MM.1S (cell line): ENCODE measurements at regions not wholly inside any gene's neighbourhood (a gene's known extent, or its start where the extent isn't known, plus 50 kb on each side); places are given as distances from the start of the nearest gene placed in this dataset.

Experiments used
- DNase-seq: peaks from one replicate; pipeline ENCODE4 v3.0.0-alpha.2; 2015
- H2AFZ ChIP-seq: fragments of 300-600 bp; sonication (generic); 2 replicates; pipeline ENCODE4 v1.6.0; 2016; ENCODE audit warnings: antibody characterized with exemption, low read length
- H3F3A ChIP-seq: fragments of 300-600 bp; sonication (generic); 2 replicates; pipeline ENCODE4 v1.6.1; 2016; ENCODE audit warnings: mild to moderate bottlenecking, antibody characterized with exemption, low read length, moderate library complexity, mixed read lengths; ENCODE audit not compliant: insufficient read depth
- H3K27ac ChIP-seq: fragments of 300-600 bp; sonication (generic); 2 replicates; pipeline ENCODE4 v1.5.1; 2016; ENCODE audit warnings: mild to moderate bottlenecking, low read length
- H3K27me3 ChIP-seq: fragments of 300-600 bp; sonication (generic); replicated peaks from 2 replicates; pipeline ENCODE4 v1.6.0; 2016; ENCODE audit warnings: low read length; ENCODE audit not compliant: insufficient read depth
- H3K36me3 ChIP-seq: fragments of 300-600 bp; sonication (generic); replicated peaks from 2 replicates; pipeline ENCODE4 v1.6.1; 2016; ENCODE audit warnings: mild to moderate bottlenecking, low read length, mixed read lengths; ENCODE audit not compliant: insufficient read depth
- H3K4me1 ChIP-seq: fragments of 300-600 bp; sonication (generic); 2 replicates; pipeline ENCODE4 v1.6.1; 2016; ENCODE audit warnings: low read length, mixed read lengths
- H3K4me2 ChIP-seq: fragments of 300-600 bp; sonication (generic); 2 replicates; pipeline ENCODE4 v1.6.0; 2016; ENCODE audit warnings: low read depth, low read length
- H3K4me3 ChIP-seq: fragments of 300-600 bp; sonication (generic); 2 replicates; pipeline ENCODE4 v1.5.1; 2016; ENCODE audit warnings: low read length, mixed read lengths
- H3K79me2 ChIP-seq: fragments of 300-600 bp; sonication (generic); 2 replicates; pipeline ENCODE4 v1.6.1; 2016; ENCODE audit warnings: mixed run types, low read length, mixed read lengths
- H3K9ac ChIP-seq: fragments of 300-600 bp; sonication (generic); 2 replicates; pipeline ENCODE4 v1.6.1; 2016; ENCODE audit warnings: low read length, mixed read lengths
- H3K9me2 ChIP-seq: fragments of 300-600 bp; sonication (generic); replicated peaks from 2 replicates; pipeline ENCODE4 v1.6.1; 2016; ENCODE audit warnings: mild to moderate bottlenecking, low read length, mixed read lengths; ENCODE audit not compliant: insufficient read depth
- H3K9me3 ChIP-seq: fragments of 300-600 bp; sonication (generic); replicated peaks from 2 replicates; pipeline ENCODE4 v1.6.1; 2016; ENCODE audit warnings: mild to moderate bottlenecking, low read length, mixed read lengths; ENCODE audit not compliant: insufficient read depth
- H4K20me1 ChIP-seq: fragments of 300-600 bp; sonication (generic); 2 replicates; pipeline ENCODE4 v1.6.1; 2016; ENCODE audit warnings: mild to moderate bottlenecking, low read length, moderate library complexity, mixed read lengths; ENCODE audit not compliant: insufficient read depth
- CTCF ChIP-seq: fragments of 300-600 bp; sonication (generic); IDR thresholded peaks from 2 replicates; pipeline ENCODE4 v1.5.1; 2016; ENCODE audit warnings: antibody characterized with exemption, low read length, mixed read lengths
- EZH2 ChIP-seq: fragments of 300-600 bp; sonication (generic); optimal IDR thresholded peaks from 2 replicates; pipeline ENCODE3; 2017; ENCODE audit warnings: low read depth, mild to moderate bottlenecking, antibody characterized with exemption, low read length, mixed read lengths
- EZH2phosphoT487 ChIP-seq: fragments of 300-600 bp; sonication (generic); IDR thresholded peaks from 2 replicates; pipeline ENCODE4 v1.6.1; 2018; ENCODE audit warnings: antibody characterized with exemption, low read length

GRCh38 chr7:153027210-153027609, 267.7 kb downstream of the ACTR3B start:
- Histone ChIP-seq H3K36me3 (no peaks in the 10 kb centered on the region), H2AFZ (no peak overlapping the region), H3K27ac (no peak overlapping the region), H4K20me1 (no peaks in the 10 kb centered on the region), H3K79me2 (no peaks in the 10 kb centered on the region), H3K9me2 (no peaks in the 10 kb centered on the region), H3K4me2 (no peak overlapping the region), H3K9me3 (no peaks in the 10 kb centered on the region), H3K4me1 (peaks cover 5% of the 10 kb centered on the region; the same call in 1 of the 2 replicates), H3K9ac (no peak overlapping the region), H3F3A (no peaks in the 10 kb centered on the region), H3K27me3 (no peaks in the 10 kb centered on the region), H3K4me3 (no peak overlapping the region)
- no peak for TF ChIP-seq CTCF
- TF ChIP-seq EZH2phosphoT487 = no peak
- TF ChIP-seq EZH2 = no peak
- DNase-seq = no peak

GRCh38 chr7:153027904-153028303, 268.4 kb downstream of the ACTR3B start:
- Histone ChIP-seq H3F3A (no peaks in the 10 kb centered on the region), H3K79me2 (no peaks in the 10 kb centered on the region)
- TF ChIP-seq CTCF = no peak
- TF ChIP-seq EZH2 = no peak
- no peak for TF ChIP-seq EZH2phosphoT487

GRCh38 chr7:153030976-153031375, 271.4 kb downstream of the ACTR3B start:
- DNase-seq = no peak
- no peak overlapping the region for H3K4me2 ChIP-seq
- H3K79me2 ChIP-seq = no peaks in the 10 kb centered on the region
- no peaks in the 10 kb centered on the region for H3K36me3 ChIP-seq
- TF ChIP-seq CTCF = no peak
- TF ChIP-seq EZH2phosphoT487 = no peak
- TF ChIP-seq EZH2 = no peak
- H3K4me3 ChIP-seq = no peak overlapping the region
- H3F3A ChIP-seq = peaks cover 5% of the 10 kb centered on the region; the same call in 1 of the 2 replicates
- no peaks in the 10 kb centered on the region for H4K20me1 ChIP-seq
- no peak overlapping the region for H3K27ac ChIP-seq
- no peaks in the 10 kb centered on the region for H3K27me3 ChIP-seq
- H3K4me1 ChIP-seq = peaks cover 16% of the 10 kb centered on the region
- H3K9ac ChIP-seq = no peak overlapping the region
- H2AFZ ChIP-seq = no peak overlapping the region
- H3K9me2 ChIP-seq = no peaks in the 10 kb centered on the region
- no peaks in the 10 kb centered on the region for H3K9me3 ChIP-seq

More at GRCh38 chr7:153027904-153028303, 268.4 kb downstream of the ACTR3B start:
- Histone ChIP-seq H3K4me3 (no peak overlapping the region), H3K4me2 (no peak overlapping the region), H3K27ac (no peak overlapping the region), H3K9me3 (no peaks in the 10 kb centered on the region), H3K4me1 (peaks cover 5% of the 10 kb centered on the region; the same call in 1 of the 2 replicates), H2AFZ (no peak overlapping the region), H3K27me3 (no peaks in the 10 kb centered on the region), H4K20me1 (no peaks in the 10 kb centered on the region), H3K36me3 (no peaks in the 10 kb centered on the region), H3K9ac (no peak overlapping the region), H3K9me2 (no peaks in the 10 kb centered on the region)
- DNase-seq = no peak
